K562 (cell line): ENCODE measurements at regions not wholly inside any gene's neighbourhood (a gene's known extent, or its start where the extent isn't known, plus 50 kb on each side); places are given as distances from the start of the nearest gene placed in this dataset.

Experiments
- PTTG1 ChIP-seq: fragments of 450-650 bp; IDR thresholded peaks from 2 replicates; pipeline ENCODE4 v1.6.1; 2016; ENCODE audit warnings: low read depth, mild to moderate bottlenecking, missing genetic modification characterization, missing compliant biosample characterization
- TF ChIP-seq, protein P1 (sequence below): fragments of 450-650 bp; IDR thresholded peaks from one replicate; pipeline ENCODE4 v1.6.1; 2018; ENCODE audit warnings: mild to moderate bottlenecking, moderate library complexity; ENCODE audit not compliant: partially characterized antibody
- TF ChIP-seq, protein P2 (sequence below): fragments of 450-650 bp; formaldehyde crosslinking; IDR thresholded peaks from 2 replicates; pipeline ENCODE4 v1.4.0; 2022; ENCODE audit warnings: missing genetic modification characterization
- TF ChIP-seq, protein P3 (sequence below): fragments of 250-450 bp; sonication (Bioruptor Pico); IDR thresholded peaks from 2 replicates; pipeline ENCODE4 v1.4.0; 2020; ENCODE audit warnings: mild to moderate bottlenecking, moderate library complexity, borderline replicate concordance

GRCh38 chr9:88196142-88196790 lies 58.0 kb upstream of the SPATA31C2 start (continued):
- TF ChIP-seq, protein P1, sequence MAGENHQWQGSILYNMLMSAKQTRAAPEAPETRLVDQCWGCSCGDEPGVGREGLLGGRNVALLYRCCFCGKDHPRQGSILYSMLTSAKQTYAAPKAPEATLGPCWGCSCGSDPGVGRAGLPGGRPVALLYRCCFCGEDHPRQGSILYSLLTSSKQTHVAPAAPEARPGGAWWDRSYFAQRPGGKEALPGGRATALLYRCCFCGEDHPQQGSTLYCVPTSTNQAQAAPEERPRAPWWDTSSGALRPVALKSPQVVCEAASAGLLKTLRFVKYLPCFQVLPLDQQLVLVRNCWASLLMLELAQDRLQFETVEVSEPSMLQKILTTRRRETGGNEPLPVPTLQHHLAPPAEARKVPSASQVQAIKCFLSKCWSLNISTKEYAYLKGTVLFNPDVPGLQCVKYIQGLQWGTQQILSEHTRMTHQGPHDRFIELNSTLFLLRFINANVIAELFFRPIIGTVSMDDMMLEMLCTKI, result no peak
- TF ChIP-seq, protein P2, sequence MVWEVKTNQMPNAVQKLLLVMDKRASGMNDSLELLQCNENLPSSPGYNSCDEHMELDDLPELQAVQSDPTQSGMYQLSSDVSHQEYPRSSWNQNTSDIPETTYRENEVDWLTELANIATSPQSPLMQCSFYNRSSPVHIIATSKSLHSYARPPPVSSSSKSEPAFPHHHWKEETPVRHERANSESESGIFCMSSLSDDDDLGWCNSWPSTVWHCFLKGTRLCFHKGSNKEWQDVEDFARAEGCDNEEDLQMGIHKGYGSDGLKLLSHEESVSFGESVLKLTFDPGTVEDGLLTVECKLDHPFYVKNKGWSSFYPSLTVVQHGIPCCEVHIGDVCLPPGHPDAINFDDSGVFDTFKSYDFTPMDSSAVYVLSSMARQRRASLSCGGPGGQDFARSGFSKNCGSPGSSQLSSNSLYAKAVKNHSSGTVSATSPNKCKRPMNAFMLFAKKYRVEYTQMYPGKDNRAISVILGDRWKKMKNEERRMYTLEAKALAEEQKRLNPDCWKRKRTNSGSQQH (CRISPR knock-in tag), result no peak
- no peak for TF ChIP-seq PTTG1
- TF ChIP-seq, protein P3, sequence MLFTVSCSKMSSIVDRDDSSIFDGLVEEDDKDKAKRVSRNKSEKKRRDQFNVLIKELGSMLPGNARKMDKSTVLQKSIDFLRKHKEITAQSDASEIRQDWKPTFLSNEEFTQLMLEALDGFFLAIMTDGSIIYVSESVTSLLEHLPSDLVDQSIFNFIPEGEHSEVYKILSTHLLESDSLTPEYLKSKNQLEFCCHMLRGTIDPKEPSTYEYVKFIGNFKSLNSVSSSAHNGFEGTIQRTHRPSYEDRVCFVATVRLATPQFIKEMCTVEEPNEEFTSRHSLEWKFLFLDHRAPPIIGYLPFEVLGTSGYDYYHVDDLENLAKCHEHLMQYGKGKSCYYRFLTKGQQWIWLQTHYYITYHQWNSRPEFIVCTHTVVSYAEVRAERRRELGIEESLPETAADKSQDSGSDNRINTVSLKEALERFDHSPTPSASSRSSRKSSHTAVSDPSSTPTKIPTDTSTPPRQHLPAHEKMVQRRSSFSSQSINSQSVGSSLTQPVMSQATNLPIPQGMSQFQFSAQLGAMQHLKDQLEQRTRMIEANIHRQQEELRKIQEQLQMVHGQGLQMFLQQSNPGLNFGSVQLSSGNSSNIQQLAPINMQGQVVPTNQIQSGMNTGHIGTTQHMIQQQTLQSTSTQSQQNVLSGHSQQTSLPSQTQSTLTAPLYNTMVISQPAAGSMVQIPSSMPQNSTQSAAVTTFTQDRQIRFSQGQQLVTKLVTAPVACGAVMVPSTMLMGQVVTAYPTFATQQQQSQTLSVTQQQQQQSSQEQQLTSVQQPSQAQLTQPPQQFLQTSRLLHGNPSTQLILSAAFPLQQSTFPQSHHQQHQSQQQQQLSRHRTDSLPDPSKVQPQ (CRISPR knock-in tag), result no peak
- TF ChIP-seq, all 486 proteins: peak for 0
